ENCODE measurements at regions not wholly inside any gene's neighbourhood (a gene's known extent, or its start where the extent isn't known, plus 50 kb on each side); places are given as distances from the start of the nearest gene placed in this dataset.

DNA sequence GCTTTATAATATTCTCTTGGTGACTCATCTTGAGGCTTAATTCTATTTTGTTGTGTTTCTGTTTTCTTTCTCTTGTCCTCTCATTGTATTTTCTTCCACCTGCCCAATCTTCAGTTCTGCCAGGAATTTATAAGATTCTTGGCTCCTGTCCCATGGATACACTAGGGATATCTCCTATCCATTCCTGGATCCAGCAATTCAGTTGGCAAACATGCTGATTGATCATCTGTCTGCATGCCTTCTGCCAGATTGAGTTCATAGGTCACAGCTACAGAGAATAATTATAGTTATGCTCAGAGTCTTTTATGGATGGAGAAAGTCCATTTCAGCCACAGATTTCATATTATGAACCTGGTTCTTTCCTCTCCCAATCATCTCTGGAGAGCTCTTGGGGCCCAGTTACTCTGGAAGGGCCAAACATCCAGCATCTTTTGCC is 140.4 kb upstream of the MAGI2 start:
- no peak for FAIRE-seq
- no peak for DNase-seq (ENCODE audit: insufficient read length)
- no peak for TF ChIP-seq POLR2AphosphoS5 (IDR thresholded peaks at IDR 0.05; ENCODE audit: low read depth, low read length)
- TF ChIP-seq TAF1 (IDR thresholded peaks at IDR 0.05; ENCODE audit: borderline replicate concordance, low read depth, low read length) = no peak
- no peak for TF ChIP-seq POLR2A (IDR thresholded peaks at IDR 0.05; ENCODE audit: low read depth, low read length)

DNA sequence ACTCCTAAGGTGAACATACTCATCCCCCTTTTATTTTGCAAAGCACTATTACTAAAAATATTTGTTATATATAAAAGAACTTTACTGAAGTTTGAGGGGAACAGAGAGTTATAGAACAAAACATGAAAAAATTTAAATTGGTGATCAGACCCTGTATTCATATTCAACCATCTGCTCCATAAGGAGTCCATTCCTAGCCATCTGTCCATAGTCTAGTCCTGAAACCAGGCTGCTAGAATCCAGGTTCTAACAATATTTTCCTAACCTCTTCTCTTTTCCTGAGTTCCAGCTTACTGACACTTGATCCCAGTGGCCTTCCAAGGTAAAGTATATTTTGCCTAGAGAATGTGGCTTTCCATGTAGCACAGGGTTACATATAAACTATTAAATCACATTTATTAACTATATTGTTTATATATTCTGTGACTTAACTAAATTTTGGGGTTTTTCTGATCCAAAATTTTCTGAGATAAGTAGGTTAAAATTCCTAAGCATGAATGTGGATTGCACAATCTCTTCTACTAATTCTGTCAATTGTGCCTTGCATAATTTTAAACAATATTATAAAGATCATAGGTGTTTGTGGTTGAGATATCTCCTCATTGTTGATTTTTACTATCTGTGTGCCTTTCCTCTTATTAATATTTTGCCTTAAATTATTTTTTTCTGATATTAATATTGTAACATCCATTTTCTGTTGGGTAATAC is 137.6 kb upstream of the MAGI2 start:
- DNase-seq (ENCODE audit: insufficient read length) (no peak), FAIRE-seq (no peak)
- TF ChIP-seq POLR2AphosphoS5 (IDR thresholded peaks at IDR 0.05; ENCODE audit: low read depth, low read length) (no peak), TAF1 (IDR thresholded peaks at IDR 0.05; ENCODE audit: borderline replicate concordance, low read depth, low read length) (no peak), POLR2A (IDR thresholded peaks at IDR 0.05; ENCODE audit: low read depth, low read length) (no peak)

DNA sequence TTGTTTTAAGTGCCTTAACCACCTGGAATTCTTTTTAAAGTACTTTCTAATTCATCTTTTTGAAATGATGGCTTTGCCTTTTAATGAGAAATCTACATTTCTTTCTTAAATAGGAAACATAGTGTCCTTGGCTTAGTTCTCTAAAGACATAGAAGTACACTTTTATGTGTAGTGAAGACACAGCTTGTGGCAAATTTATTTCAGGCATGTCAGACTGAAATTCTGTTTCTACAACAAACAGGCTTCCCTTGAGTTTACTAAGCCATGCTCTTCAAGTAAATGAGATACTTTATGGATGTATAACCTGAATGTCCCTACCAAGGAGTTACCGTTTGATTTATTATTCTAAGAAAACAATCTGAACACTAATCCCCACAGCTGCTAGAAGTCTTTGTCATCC is 136.9 kb upstream of the MAGI2 start:
- no peak for TF ChIP-seq POLR2AphosphoS5 (IDR thresholded peaks at IDR 0.05; ENCODE audit: low read depth, low read length)
- no peak for TF ChIP-seq POLR2A (IDR thresholded peaks at IDR 0.05; ENCODE audit: low read depth, low read length)
- no peak for TF ChIP-seq TAF1 (IDR thresholded peaks at IDR 0.05; ENCODE audit: borderline replicate concordance, low read depth, low read length)
- DNase-seq (ENCODE audit: insufficient read length) (no peak), FAIRE-seq (no peak)

DNA sequence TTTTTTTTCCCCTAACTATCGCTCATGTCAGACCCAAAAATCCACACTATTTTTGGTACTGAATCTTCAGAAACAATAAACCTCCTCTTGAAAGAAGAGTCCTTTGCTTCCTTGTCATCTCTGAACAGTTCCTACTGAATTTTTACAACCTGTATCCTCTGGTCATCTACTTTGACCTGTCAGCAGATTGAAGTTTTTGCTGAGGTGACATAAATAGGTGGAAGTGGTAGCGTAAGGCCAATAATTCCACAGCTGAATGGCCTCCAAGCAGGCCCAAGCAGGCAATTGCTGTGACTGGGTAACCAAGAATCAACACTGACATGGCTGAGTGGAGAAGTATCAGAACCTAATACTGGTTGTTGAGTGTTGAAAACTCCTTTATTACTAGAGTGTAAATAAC is 117.4 kb upstream of the MAGI2 start:
- TF ChIP-seq POLR2AphosphoS5 (IDR thresholded peaks at IDR 0.05; ENCODE audit: low read depth, low read length) (no peak), POLR2A (IDR thresholded peaks at IDR 0.05; ENCODE audit: low read depth, low read length) (no peak), TAF1 (IDR thresholded peaks at IDR 0.05; ENCODE audit: borderline replicate concordance, low read depth, low read length) (no peak)
- no peak for DNase-seq (ENCODE audit: insufficient read length)
- no peak for FAIRE-seq

DNA sequence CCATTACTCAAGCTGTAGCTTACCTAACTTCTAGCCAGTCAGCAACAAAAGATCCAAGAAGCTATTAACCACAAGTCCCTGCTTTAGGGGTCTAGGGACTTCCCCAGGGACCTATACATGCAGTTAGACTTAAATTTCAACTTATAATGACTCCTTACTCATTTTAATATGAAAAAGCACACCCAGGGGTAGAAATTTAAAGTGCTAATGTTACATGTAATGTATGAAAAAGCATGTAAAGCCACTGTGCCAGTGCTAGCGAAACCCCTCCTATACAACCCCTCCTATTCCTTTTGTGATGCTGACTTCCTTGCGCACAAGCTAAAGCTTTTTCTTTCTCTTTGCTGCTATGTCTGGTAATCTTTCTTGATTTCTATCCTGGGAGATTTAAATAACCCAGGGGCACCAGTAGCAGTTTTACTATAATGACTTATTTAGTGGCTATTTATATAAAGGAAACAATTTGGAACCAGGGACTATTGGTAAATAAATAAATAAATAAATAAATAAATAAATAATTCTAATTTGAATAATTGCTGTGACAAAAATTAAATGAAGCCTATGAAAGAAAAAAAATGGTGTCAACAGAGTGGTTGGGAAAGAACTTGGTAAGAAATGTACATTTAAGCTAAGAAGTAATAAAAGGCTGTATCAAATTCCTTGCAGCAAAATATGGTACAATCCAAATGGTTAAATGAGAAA is 110.5 kb upstream of the MAGI2 start:
- DNase-seq (ENCODE audit: insufficient read length) = no peak
- no peak for FAIRE-seq
- TF ChIP-seq TAF1 (IDR thresholded peaks at IDR 0.05; ENCODE audit: borderline replicate concordance, low read depth, low read length) (no peak), POLR2AphosphoS5 (IDR thresholded peaks at IDR 0.05; ENCODE audit: low read depth, low read length) (no peak), POLR2A (IDR thresholded peaks at IDR 0.05; ENCODE audit: low read depth, low read length) (no peak)

DNA sequence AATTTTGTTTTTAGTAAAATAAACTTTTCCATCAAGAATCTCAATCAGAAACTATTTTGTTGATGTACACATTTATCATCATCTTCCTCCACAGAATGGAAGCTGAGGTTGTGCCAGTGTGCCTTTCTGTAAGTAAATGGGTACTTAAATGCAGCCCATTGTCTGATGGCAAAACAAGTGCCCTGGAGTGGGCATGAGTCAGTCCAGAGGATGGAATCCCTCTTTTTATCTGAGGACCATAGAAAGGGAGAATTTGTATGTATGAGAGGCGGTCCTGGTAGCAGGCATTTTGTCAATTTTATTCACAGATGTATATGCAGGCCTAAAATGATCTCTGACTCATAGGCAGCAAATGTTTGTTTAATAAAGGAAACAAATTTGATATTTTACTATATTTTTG is 102.1 kb upstream of the MAGI2 start:
- DNase-seq (ENCODE audit: insufficient read length) (no peak), FAIRE-seq (no peak)
- TF ChIP-seq POLR2A (IDR thresholded peaks at IDR 0.05; ENCODE audit: low read depth, low read length) (no peak), POLR2AphosphoS5 (IDR thresholded peaks at IDR 0.05; ENCODE audit: low read depth, low read length) (no peak), TAF1 (IDR thresholded peaks at IDR 0.05; ENCODE audit: borderline replicate concordance, low read depth, low read length) (no peak)

DNA sequence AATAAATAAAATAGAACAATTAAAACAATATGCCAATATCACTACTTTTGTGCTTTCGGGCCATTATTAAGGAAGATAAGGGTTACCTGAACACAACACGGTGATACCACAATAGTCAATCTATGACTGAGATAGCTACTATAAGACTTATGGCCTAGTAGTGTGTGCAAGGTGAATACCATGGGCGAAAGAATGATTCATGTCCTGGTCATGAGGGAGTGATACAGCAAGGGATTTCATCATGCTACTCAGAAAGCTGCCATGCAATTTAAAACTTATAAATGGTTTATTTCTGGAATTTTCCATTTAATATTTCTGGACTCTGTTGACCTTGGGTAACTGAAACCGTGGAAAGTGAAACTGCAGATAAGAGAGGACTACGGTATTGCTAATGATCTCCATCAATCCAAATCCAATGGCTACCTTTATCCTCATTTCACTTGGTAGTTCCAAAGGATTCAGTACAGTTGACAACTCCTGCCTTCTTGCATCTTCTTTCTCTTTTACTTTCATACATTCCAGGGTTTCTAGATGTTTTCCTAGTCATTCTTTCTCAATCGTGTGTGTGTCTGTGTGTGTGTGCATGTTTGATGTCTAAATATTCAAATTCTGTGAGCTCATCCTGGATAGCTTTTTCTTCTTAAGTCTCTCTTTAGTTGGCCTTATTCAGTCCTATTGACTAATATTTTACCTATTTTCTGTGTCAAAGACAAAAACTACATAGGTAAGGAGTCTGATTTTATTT is 100.5 kb upstream of the MAGI2 start:
- DNase-seq (ENCODE audit: insufficient read length) (no peak), FAIRE-seq (no peak)
- TF ChIP-seq POLR2A (IDR thresholded peaks at IDR 0.05; ENCODE audit: low read depth, low read length) (no peak), TAF1 (IDR thresholded peaks at IDR 0.05; ENCODE audit: borderline replicate concordance, low read depth, low read length) (no peak), POLR2AphosphoS5 (IDR thresholded peaks at IDR 0.05; ENCODE audit: low read depth, low read length) (no peak)

DNA sequence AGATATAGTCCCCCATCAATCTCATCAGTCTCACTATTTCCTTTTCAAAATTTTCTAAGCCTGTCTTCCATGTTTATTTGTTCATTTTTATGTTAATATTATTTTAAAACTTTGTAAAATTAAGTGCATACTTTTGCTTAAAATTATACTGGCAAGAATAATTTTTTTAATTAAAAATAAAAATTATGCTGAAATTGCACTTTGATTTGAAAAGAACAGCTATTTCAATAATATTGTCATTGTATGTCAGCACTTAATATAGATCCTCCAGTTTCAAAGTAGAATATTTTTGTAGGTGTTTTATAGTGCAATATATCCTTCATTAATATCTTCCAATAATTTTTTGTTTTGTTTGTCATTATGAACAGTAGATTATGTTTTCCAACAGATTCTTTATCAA is 99.0 kb upstream of the MAGI2 start:
- DNase-seq (ENCODE audit: insufficient read length) = no peak
- no peak for FAIRE-seq
- no peak for TF ChIP-seq TAF1 (IDR thresholded peaks at IDR 0.05; ENCODE audit: borderline replicate concordance, low read depth, low read length)
- TF ChIP-seq POLR2A (IDR thresholded peaks at IDR 0.05; ENCODE audit: low read depth, low read length) = no peak
- no peak for TF ChIP-seq POLR2AphosphoS5 (IDR thresholded peaks at IDR 0.05; ENCODE audit: low read depth, low read length)

DNA sequence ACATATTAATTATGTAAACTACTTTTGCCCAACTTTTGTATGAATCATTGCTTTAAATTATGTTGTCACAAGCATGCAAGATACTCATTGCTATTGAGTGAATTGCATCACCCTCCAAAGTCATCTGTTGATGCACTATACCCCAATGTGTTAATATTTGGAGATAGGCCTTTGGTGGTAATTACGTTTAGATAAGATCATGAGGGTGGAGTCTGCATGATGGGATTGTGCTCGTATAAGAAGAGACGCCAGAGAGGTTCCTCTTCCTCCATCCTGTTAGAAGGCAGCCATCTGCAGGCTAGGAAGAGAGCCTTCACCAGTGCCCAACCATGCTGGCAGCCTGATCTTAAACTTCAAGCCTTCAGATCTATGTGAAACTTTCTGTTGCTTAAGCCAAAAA is 95.3 kb upstream of the MAGI2 start:
- DNase-seq (ENCODE audit: insufficient read length) (no peak), FAIRE-seq (no peak)
- TF ChIP-seq POLR2A (IDR thresholded peaks at IDR 0.05; ENCODE audit: low read depth, low read length) = no peak
- TF ChIP-seq TAF1 (IDR thresholded peaks at IDR 0.05; ENCODE audit: borderline replicate concordance, low read depth, low read length) = no peak
- no peak for TF ChIP-seq POLR2AphosphoS5 (IDR thresholded peaks at IDR 0.05; ENCODE audit: low read depth, low read length)

DNA sequence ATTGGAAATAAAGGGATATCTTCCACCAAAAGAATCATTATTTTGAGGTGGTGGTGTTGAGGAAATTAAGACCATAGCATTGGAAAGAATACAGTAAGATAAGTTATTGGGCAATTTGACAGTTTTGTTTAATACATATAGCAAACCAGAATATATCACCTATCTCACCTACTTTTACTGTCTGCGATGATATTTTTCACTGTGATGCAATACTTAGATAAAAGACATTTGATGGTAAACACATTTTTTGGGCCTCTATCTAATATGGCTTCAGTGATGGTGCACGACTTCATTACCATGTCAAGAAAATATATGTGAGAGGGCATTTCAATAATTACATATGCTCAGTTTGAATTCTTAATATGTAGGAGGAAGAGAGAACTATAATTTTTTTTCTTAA is 93.7 kb upstream of the MAGI2 start:
- TF ChIP-seq POLR2A (IDR thresholded peaks at IDR 0.05; ENCODE audit: low read depth, low read length) (no peak), TAF1 (IDR thresholded peaks at IDR 0.05; ENCODE audit: borderline replicate concordance, low read depth, low read length) (no peak), POLR2AphosphoS5 (IDR thresholded peaks at IDR 0.05; ENCODE audit: low read depth, low read length) (no peak)
- no peak for DNase-seq (ENCODE audit: insufficient read length)
- no peak for FAIRE-seq

DNA sequence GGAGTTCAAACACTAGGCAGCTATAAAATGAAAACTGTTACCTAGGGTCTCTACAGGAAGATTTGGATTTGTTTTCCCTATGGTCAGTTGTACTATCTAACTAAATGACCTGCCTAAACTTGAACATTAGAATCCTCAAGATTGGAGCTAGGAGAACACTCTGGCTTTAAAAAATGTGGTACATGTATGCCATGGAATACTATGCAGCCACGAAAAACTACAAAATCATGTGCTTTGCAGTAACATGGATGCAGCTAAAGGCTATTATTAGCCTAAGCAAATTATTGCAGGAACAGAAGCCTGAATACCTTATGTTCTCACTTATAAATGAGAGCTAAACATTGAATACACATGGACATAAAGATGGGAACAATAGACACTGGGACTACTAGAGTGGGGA is 87.1 kb upstream of the MAGI2 start:
- TF ChIP-seq POLR2A (IDR thresholded peaks at IDR 0.05; ENCODE audit: low read depth, low read length) (no peak), POLR2AphosphoS5 (IDR thresholded peaks at IDR 0.05; ENCODE audit: low read depth, low read length) (no peak), TAF1 (IDR thresholded peaks at IDR 0.05; ENCODE audit: borderline replicate concordance, low read depth, low read length) (no peak)
- no peak for FAIRE-seq

More for the DNA sequence above, 87.1 kb upstream of the MAGI2 start:
- DNase-seq (ENCODE audit: insufficient read length) = no peak

Data from GM12892 (cell line).